HG03354 (cell line): ENCODE measurements at regions not wholly inside any gene's neighbourhood (a gene's known extent, or its start where the extent isn't known, plus 50 kb on each side); places are given as distances from the start of the nearest gene placed in this dataset.
"Not testable (repeated sequence)": the region's sequence is repeated elsewhere in the genome, so short reads cannot be mapped to it uniquely, and the experiment has no call there.

Source experiments
- ATAC-seq: cut with Tn5 transposase; IDR thresholded peaks from one replicate; pipeline ENCODE4 v1.9.1; 2021; ENCODE audit warnings: mild to moderate bottlenecking; ENCODE audit not compliant: unreplicated experiment, poor library complexity, severe bottlenecking

DNA sequence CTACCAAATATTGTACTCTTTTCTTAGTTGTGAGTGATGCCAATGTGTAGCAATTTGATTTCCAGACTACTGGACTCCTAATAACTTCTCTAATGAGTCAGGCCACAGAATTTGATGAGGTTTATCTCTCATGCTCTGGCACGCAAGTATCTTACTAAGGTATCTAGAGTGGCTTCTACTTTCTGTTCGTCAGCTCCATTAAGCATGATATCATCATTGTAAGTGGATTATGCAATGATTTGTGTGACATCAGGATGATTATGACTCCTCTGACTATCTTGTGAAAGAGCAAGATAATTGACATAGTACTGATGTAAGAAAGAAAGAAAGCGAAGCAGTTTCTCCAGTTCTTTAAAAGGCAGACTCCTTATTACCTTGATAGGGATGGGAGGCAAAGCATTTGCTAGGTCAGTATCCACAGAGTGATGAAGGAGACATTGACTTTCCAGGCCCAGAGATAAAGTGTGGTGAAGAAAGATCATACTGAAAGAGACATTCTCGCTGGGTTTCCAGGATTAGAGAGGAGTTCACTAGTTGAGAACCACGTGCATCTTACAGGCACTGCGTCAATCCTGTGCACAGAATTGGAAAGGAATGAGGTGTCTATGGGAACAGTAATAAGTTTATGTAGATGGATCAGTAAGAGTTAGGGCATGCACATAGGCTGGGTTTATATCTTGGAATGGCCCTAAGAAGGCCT is 161.9 kb upstream of the STK26 start:
- ATAC-seq, result no peak

DNA sequence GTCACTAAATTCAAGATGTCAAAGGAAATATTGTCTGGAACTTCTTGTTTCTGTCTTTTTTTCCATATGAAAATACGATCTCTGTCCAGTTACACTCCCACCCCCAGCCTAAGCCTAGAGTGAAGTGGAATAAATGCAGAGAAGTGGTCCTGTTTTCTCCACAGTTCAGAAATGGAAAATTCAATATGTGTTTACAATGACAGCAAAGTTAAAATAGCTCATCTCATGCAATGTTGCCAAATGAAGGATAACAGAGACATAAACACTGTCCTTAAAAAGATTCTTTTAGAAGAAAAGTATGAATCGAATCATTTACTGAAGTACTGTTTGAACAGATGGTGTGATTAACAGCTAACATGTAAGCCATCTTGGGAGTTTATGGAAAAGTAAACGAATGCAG is 160.8 kb upstream of the STK26 start:
- ATAC-seq, result no peak

DNA sequence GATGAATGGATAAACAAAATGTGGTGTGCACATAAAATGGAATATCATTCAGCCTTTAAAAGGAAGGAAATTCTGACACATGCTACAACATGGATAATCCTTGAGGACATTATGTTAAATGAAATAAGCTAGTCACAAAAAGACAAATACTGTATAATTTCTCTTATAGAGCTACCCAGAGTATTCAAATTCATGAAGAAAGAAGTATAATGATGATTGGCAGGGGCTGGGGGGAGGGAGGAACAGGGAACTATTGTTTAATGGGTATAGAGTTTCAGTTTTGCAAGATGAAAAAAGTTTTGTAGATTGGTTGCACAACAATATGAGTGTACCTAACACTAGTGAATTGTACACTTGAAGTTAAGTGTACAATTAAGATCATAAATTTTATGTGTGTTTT is 153.9 kb upstream of the STK26 start:
- ATAC-seq, result no peak

DNA sequence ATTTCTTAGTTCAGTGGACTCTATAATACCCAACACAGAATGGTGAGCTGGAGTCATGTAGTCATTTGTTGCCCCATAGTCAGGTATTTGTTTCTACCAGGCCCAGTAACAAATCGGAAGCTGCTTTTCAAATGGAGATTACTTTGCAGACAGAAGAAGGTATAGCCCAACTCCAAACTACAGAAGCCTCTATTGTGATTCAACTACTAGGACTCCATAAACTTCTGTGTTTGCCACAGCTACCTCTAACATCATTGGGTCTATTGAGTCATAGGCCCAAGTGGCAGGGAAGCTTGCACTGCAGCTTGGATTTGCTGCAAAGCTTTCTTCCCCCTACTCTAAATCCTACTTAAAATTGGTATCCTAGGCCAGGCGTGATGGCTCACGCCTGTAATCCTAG is 148.8 kb upstream of the STK26 start:
- no peak for ATAC-seq

GRCh38 chrX:131875827-131876226 is 147.3 kb upstream of the STK26 start:
- not testable (repeated sequence) for ATAC-seq

- ATAC-seq, result no peak
Observed at GRCh38 chrX:131881194-131881593, 141.9 kb upstream of the STK26 start.

GRCh38 chrX:131885042-131885441 is 138.1 kb upstream of the STK26 start:
- not testable (repeated sequence) for ATAC-seq

DNA sequence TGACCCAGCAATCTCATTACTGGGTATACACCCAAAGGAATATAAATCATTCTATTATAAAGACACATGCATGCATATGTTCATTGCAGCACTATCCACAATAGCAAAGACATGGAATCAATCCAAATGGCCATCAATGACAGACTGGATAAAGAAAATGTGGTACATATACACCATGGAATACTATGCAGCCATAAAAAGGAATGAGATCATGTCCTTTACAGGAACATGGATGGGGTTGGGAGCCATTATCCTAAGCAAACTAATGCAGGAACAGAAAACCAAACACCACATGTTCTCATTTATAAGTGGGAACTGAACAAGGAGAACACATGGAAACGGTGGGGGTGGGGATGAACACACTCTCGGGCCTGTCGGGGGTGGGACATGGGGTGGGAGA is 129.2 kb upstream of the STK26 start:
- not testable (repeated sequence) for ATAC-seq

GRCh38 chrX:131894995-131895394 is 128.1 kb upstream of the STK26 start:
- ATAC-seq, result no peak

GRCh38 chrX:131895807-131896206 is 127.3 kb upstream of the STK26 start:
- ATAC-seq, result no peak

- ATAC-seq, result no peak
Observed at GRCh38 chrX:131901546-131901945, 121.6 kb upstream of the STK26 start.

DNA sequence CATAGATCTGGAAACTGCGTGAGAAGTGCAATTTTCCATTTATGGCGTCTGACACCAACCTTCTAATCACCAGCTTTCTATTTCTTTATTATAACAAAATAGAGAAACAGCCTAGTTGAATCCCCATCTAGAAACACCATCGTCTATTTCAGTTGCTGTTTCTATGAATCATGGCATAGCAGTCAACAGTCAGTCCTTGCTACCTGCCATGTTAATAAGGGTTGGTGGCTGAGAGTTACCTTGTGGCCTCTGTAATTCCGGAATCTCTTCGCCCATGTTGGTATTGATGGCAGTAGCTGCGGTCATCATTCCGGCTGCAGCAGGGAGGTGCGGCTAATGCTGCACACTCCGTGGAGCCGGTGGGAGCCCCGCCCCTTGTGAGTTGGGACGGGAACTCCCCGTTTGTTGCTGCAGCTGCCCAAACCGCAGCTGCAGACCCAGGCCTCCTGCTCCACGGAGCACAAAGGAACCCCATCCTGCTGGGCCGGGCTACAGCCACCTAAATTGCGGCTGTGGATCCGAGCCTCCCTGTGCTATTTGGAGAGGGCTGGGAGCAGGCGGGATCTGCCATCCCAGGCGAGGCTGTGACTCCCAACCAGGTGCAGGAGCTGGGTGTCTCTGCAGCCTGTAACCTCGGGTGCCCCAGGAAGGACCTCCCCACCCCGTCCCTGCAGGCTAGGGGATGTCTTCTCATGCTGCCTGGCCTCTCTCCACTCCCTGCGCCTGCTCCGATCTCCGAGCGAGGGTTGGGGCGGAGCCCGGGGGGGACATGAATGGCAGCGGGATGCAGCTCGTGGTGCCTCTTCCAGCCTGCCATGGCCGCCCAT is 115.4 kb upstream of the STK26 start:
- ATAC-seq, result no peak

DNA sequence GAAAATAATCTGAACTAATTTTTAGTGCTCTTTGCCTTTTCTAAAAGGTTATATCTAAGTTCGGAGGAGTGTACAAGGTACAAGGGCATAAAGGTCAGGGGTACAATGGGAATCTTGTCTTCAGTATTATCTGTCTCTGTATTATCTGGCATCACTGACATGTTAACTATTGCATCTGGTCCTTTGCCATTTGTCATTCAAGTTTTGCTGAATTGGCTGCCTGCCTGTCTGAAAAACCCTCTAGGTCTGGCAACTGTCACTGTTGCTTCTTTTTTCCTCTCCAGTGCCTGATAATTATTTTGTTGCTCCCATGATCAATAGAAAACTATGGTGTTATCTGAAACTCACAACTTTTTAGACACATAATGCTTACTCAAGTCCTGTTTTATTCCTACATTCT is 112.5 kb upstream of the STK26 start:
- ATAC-seq, result no peak

DNA sequence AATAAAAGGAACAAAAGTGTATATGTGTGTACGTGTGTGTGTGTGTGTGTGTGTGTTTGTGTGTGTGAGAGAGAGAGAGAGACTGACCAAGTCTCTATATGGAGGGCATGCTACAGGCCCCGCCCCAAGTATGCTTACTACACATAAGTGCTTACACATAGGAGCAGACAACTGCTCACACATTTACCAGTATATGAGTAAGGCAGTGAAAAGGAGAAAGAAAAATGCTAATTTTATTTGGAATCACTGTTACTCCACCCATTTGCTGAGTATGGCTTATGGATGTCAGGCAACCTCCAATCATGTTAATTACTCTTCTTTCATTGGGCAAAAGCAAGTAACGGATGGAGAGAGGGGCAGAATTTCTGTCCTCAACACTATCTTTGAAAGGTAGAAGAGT is 107.6 kb upstream of the STK26 start:
- no peak for ATAC-seq

- no peak for ATAC-seq
Observed at GRCh38 chrX:131917588-131917987, 105.5 kb upstream of the STK26 start.

- ATAC-seq, result no peak
Observed at GRCh38 chrX:131918839-131919238, 104.3 kb upstream of the STK26 start.

DNA sequence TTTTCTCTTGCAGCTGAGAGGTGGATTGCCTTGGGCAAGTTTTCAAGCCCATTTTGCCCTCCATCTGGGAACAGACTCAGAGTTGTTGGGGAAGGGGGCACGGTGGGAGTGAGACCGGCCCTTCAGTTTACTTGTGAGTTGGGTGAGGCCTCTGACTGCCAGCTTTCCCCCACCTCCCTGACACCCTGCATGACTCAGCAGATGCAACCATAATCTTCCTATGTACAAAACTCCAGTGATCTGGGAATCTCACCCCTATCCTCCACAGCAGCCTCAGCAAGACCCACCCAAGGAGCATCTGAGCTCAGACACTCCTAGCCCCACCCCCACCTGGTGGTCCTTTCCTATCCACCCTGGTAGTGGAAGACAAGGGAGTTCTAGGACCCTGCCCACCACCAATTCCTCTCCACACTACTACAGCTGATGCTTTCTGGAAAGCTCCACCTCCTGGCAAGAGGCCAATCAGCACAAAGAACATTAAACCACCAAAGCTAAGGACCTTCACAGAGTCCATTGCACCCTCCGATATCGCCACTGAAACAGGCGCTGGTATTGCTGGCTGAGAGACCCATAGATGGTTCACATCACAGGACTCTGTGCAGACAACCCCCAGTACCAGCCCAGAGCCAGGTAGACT is 99.4 kb upstream of the STK26 start:
- ATAC-seq, result no peak

DNA sequence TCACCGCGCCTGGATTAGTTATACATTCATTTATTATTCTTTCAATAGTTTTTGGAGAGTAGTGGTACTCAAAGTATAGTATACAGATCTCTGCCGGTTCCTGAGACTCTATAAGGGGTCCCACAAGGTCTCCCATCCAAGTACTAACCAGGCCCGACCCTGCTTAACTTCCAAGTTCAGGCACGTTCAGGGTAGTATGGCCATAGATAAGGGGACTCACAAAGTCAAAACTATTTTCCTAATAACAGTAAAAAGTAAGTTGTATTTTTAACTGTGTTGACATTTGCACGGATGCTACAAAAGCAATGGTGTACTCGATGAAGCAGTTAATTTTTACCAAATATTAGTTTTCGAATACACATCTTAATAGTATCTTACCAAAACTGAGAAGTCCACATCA is 84.4 kb upstream of the STK26 start:
- ATAC-seq, result no peak

GRCh38 chrX:131942034-131942433 is 81.1 kb upstream of the STK26 start:
- ATAC-seq, result no peak

DNA sequence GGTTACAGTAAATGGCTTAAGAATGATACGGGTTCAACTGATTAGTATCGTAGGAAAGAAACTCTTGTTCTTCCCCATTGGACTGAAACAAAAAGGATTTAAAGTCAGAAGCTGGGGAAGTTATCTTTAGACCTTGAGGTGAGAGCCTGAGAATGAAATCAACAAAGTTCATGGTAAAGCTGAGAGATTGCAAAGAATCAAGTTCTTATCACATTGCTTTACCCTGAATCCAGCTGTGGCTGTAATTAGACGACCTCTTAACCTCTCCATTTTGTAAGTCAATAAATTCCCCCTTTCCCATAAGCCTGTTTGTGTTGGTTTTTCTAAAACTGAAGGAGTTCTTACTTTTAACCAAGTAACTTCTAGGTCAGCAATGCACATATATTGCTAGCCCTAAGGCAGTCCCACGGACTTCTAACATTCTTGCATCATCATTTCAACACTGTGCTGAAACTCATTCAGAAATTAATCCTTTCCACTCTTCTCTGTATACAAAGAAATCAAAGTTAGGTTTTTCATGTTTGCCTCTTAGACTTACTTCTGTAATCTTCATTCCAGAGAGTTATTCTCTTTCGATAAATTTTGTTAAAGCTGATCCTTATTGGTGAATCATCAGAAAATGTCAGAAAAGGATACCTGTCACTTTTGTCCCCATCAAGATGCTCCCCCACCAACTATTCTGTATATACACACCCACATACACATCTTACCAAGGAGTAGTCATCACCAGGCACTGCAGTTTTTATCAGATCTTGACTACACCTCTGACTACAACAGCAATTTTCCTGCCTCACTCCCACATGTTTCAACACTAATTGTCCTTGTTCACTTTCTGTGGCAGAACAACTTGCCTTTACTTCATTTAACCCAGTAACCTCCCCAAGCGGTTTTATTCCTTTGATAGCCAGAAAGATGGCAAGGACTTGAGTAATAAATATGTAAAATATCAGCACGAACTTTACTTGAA is 77.9 kb upstream of the STK26 start:
- no peak for ATAC-seq
